Ammon's horn (tissue), 1 donor: ENCODE measurements at regions not wholly inside any gene's neighbourhood (a gene's known extent, or its start where the extent isn't known, plus 50 kb on each side); places are given as distances from the start of the nearest gene placed in this dataset.

Experiments
- DNase-seq: peaks from one replicate; pipeline ENCODE4 v3.0.0-alpha.2; 2016; ENCODE audit warnings: low spot score

- DNase-seq = peak; percentile 59
Observed at GRCh38 chr4:12852338-12853307, 631.5 kb downstream of the RAB28 start.

- no peak for DNase-seq
Observed at GRCh38 chr4:12846368-12846767, 637.8 kb downstream of the RAB28 start.

DNA sequence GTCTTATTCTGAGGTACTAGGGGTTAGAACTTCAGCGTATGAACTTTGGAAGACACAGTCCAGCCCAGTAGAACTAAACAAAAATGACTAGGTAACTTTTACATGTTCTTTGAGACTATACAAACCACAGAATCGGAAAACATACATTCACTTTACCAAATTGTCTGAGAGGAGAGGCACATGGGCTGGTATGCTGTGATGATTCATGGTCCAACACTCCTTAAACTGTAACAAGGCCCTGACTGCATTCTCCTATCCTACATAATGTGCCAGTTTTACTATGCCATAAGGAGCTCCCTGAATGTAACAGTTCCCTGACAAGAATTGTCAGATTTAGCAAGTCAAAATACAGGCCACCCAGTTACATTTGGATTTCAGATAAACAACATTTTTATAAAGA is 640.0 kb downstream of the RAB28 start:
- DNase-seq = no peak

- no peak for DNase-seq
Observed at GRCh38 chr4:12827966-12828365, 656.2 kb downstream of the RAB28 start.

DNA sequence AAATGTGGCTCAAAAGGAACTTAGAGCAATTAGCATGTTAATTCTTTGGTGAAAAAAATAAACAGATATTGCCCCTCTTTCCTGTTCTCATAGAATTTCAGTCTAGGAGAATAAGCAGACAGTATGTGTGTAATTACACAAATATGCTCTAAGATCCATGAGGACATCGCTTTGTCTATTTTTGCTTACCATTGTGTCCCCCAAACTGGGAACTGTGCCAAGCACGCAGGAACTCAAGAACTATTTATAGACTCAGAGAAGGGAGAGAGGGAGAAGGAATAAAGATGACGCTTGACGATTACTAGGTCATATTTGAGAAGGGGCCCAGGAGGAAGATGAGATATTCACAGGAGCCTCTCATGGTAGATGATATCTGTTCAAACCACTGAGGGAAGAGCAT is 692.6 kb downstream of the RAB28 start:
- no peak for DNase-seq

GRCh38 chr4:12787261-12787660 is 696.9 kb downstream of the RAB28 start:
- no peak for DNase-seq

DNA sequence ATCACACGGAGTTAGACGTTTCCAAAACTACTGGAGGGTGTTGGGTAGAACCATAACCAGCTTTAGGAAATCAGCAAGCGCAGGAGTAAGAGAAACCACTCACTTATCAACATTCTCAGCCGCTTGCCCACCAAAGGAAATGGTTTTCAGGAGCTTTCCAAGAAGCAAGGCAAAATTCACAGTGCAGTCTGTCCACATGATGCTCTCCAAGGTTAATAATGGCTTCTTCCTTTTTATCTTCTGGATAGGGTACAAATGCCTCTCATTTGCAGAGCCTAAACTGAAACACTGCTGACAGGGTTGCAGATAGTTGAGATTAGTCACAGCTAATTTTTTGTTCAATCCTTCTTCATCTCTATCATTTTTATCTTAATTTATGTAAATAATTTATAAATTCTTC is 705.4 kb downstream of the RAB28 start:
- DNase-seq = no peak

DNA sequence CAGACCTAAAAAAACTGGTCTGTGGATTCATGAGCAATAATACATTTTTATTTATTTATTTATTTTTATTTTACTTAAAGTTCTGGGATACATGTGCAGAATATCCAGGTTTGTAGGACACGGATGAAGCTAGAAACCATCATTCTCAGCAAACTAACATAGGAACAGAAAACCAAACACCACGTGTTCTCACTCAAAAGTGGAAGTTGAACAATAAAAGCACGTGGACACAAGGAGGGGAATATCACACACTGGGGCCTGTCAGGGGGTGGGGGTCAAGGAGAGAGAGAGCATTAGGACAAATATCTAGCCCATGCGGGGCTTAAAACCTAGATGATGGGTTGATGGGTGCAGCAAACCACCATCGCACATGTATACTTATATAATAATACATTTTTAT is 705.9 kb downstream of the RAB28 start:
- DNase-seq = no peak

GRCh38 chr4:12770351-12770750 is 713.8 kb downstream of the RAB28 start:
- no peak for DNase-seq

- no peak for DNase-seq
Observed at GRCh38 chr4:12761694-12762093, 722.4 kb downstream of the RAB28 start.

DNA sequence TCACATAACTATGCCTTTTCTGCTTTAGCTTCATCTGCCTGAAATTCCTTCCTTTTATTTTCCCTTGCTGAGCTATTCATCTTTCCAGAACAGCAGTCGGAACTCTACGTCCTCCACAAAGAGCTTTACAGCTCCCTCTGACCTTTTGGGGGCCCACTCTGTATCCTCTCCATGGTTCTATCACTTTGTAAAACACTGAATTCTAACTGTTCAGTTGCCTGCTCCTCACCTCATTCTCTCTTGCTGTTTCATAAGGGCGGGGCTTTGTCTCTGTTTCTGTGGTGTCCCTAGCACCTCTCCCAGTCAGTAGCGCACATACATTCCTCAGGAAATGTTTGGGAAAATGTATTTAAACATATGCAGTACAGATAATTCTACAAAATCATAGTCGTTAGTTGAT is 737.0 kb downstream of the RAB28 start:
- no peak for DNase-seq

- DNase-seq = no peak
Observed at GRCh38 chr4:12746221-12746620, 737.9 kb downstream of the RAB28 start.

GRCh38 chr4:12734586-12734985 is 749.6 kb downstream of the RAB28 start:
- DNase-seq = no peak

DNA sequence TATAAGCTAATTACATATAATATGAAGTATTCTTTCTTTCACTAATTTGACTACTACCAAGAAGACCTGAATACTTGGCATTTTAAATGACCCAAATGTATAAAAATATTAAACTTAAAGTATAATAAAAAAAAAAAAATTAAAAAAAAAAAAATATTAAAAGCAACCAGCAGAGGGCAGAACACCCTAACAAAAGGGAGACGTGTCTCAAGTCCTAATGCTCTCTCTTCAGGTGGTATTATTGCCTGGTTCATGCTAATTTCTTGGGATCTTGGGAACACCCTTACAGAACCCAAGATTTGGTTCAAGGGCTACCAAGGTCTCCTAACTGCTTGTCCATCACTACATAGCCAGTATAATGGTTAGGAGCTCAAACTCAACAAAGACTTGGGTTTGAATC is 754.8 kb downstream of the RAB28 start:
- no peak for DNase-seq

DNA sequence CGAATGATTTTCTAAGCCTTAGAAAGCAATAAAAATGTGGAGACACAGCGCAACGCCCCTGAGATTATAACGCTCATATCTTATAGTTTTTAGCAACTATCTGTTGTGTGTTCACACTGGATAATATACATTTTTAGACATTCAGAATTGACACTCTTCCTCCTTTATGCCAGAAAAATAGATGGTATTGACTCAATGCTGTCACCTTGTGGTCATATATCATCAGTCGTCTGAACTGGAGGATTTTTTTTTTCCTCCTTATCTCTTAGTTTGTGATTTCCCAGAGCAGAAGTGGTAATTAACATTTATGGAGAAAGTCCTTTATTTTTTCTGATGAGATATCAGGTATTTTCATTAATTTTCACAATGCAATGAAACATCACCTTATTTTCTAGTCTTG is 759.6 kb downstream of the RAB28 start:
- peak; percentile 11 for DNase-seq

DNA sequence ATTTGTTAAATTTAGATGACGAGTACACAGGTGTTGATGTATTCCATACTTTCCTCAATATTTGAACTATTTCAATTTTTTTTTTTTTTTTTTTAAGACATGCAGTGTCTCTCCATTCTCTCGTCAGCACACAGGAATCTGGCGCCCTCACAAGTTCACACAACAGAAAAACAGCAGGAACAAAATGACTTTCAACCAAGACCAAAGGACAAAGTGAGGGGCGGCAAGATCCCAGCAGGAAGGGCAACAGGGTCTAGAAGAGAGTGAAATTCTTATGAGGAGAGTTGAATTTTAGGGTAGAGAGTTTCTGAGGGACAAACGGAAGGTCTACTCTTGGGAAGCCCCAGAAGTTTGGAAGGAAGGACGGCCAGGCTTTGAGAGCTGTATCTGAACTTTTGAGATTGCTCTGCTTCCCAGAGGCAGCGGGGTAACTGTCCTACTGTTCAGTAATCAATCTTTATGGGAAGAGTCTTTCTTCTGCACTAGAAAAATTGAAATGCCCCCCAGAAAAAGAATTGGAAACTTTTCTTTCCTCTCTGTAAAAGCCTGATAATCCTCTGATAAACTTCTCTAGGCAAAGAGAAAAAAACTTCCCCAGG is 760.2 kb downstream of the RAB28 start:
- DNase-seq = no peak

DNA sequence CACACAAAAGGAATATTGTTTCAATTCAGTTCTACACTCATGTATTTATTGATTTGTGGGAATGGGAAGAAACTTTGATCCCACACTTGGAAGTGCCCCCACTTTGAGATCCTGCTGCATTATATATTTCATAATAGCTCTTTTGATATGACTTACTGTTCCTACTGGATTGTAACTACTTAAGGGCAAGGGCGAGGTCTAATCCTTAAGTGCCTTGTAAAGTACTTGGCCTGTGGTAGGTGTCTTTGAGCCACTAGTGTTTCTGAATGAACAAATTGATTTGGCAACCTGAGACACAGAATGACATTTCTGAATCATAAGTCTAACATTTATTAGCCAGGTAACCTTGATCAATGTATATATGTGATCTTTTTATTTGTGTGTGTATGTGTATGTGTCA is 767.2 kb downstream of the RAB28 start:
- DNase-seq = no peak

- no peak for DNase-seq
Observed at GRCh38 chr4:12712648-12713339, 771.3 kb downstream of the RAB28 start.

- DNase-seq = no peak
Observed at GRCh38 chr4:12707381-12708175, 776.6 kb downstream of the RAB28 start.

DNA sequence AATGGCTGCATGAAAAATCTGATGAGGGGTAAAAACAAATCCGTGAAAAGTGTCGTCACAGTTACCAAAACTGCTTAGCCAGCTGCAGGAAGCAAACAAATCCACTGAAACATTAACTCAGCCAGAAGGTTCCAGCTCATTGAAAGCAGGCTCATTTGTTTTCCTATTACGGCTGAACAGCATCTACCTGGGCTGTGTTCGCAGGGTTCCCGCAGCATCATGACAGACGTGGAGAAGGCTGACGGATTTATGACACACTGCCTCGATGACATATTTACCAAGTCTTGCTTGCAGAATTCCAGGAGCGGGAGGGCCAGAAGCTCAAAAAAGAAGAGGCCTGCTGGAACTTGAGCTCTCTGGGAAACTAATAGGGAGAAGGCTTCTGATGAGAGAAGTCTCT is 781.1 kb downstream of the RAB28 start:
- DNase-seq = no peak

DNA sequence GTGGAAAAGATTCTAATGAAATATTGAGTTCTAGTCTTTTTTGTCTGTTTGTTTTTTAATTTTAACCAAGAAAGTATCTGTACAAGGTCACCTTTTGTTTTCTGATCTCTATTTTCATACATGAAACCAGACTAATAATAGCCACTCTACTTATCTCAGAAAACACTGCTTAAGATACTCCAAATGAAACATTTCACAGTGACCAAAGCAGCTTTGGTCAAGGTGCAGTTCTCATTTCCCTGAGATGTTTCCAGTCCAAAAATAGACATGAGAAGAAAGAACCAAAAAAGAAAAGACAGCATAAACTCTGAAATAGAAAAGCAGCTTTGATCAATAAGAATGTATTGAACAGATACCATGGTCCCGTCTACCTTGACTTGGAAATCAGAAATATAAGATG is 782.8 kb downstream of the RAB28 start:
- no peak for DNase-seq

DNA sequence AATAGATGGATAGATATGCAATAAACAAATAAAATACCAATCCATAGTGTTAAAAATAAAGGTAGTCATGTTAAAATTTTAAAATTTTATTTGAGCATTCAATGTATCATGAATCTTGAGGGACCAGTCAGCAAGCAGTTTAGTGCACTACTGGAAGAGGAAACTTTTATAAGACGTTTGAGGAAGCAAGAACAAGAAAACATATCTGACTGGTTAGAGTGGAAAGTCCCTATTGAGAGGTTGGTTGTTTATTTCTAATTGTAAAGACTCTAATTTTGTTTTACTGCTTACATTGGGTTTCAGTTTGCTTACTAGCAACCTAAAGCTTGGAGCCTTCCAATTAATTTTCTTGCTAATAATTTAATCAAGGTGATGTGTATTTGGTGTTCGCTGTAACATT is 786.2 kb downstream of the RAB28 start:
- DNase-seq = no peak
